NAMALWA (cell line): ENCODE measurements at regions not wholly inside any gene's neighbourhood (a gene's known extent, or its start where the extent isn't known, plus 50 kb on each side); places are given as distances from the start of the nearest gene placed in this dataset.

Experiments
- DNase-seq: peaks from one replicate; pipeline ENCODE4 v3.0.0-alpha.2; 2015; ENCODE audit warnings: low spot score

DNA sequence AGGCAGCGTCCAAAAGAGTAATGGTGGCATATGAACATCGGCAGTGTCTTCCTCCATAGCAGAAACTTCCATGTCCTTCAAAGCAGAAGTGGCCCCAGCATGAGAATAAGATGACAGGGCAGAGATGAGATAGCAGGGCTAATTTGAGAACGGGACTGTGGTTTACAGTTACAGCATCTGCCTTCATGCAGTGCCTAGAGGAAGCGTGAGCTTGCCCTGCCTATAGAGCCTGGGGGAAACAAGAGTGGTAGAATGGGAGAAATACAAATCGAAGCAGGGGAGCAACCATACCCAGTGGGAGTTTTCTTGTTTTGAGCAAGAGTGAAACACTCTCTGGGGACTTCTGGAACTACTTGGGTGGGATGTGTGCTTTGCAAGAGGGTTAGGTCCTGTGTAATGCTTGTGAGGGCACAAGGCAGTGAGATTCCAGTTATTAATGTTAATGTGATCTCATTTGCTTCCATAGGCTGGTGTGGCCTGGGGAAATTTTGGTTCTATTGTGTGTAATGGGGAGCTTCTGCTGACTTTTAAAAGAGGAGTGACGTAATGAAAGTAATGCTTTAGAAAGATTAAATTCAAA is 616.9 kb downstream of the ZIC1 start:
- DNase-seq, result no peak

DNA sequence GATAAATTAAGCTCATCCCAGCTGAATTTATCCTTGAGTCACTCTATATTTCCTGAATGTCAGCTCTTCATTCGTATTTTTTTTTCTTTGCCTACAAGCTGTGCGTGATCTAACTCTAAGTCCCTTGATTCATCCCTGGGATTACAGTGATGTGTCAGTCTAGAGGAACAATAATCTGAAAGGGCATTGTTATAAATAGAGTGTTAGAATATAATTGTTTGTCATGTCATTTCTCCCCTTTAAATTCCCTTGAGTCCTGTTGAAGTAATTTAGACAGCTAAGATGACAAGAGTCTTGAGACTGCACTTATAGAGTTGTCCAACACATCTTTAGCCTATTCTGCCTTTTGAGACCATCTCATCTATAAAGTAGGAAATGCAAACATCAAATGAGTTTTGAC is 621.8 kb downstream of the ZIC1 start:
- no peak for DNase-seq

DNA sequence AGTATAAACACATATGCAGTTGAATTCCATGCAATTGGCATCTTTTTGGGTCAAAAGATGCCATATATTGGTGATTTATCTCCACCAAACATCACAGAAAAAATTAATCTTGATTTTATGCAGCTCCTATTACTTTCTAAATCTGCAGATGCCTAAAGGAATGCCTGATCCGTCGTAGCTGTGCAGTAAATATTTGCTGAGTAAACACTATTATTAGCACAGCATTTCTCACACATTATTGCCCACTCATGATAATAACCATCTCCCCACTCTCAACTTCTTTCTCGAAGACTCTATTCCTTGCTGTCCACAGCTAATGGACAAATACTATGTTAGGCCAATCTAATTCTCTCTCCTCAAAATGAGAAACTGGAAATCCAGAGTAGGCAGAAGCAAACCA is 625.2 kb downstream of the ZIC1 start:
- DNase-seq, result no peak

DNA sequence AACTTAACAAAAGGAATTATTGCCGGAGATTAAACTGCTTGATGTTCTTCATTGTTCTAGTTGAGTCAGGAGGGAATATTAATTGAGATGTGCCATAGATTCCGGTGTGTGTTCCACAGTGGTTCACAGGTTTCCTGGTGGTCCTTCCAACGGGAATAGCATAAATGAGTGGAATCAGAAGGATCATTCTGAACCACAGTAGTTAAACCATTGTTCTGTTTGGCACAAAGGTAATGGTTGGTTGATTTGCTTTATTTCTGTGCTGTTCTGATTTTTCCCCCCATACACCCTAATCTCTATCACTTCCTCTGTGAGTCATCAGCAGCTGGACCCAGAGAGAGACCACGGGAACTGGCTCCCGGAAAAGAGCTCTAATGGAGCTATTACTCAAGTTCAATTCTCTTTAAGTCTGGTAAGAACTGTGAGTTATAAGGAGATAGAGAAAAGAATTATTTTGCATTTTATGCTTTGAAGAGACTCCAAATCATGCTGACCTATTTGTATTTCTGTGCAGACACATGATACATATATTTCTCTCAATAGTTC is 627.2 kb downstream of the ZIC1 start:
- DNase-seq, result no peak

DNA sequence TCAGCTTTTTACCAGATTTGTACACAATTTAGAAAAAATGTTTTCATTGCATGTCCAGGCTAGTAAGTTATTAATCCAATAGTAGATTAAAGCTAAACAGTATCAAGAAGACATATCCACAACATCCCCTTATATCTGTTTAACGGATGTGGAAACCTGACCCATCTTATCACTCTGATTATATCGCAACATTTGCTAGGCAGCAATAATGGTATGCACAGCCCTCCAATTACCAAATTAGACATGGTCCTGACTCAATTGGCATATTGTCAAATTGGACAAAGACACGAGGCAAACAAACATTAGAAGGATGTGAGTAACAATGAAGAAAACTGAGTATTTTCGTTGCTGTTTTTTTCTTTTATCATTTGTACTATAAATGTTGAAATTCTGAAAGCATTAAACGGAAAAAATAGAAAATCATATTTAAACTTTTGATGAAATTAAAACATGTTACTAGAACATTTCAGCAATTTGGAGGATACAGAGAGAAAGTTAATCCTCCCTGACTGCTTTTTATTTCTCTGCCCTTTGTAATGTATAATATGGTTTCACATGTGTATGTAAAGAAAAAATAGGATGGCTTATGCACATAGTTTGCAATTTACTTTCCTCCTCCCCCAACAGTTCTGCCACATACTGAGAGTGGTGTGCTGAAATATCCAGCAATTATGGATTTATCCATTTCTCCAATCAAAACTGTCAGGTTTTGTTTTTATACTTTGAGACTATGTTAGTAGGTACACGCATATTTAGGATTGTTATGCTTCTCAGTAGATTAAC is 633.7 kb downstream of the ZIC1 start:
- DNase-seq, result no peak

DNA sequence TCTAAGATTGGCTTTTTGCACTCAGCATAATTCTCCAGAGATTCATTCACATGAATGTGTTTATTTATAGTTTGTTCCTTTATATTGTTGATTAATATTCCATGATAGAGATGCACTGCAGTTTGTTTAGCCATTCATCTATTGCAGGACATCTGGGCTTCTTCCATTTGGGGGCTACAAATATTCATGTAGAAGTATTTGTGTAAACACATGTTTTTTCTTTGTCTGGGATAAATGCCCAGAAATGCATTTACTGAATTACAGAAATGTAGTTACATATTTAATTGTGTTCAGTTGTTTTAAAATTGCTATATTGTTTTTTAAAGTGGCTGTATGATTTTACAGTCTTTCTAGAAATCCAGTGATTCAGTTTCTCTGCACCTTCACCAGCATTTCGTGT is 635.0 kb downstream of the ZIC1 start:
- no peak for DNase-seq

DNA sequence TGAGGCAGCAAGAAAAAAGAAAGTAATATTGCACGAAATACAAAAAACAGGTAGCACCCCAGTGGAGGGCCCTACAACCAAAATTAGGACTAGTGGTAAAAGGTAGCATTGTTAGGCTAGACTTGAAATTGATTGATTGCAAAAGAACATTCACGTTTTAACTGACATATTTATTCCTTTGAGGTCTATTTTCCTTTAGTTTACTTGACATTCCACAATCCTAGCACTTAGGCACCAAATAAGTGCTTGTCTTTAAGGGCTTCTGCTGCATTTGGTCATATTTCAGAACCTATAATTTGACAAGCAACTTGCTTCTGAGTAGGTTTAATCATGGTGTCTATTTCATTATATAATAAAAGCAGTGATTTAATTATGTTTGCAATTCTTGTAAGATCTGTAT is 642.7 kb upstream of the AGTR1 start:
- no peak for DNase-seq

DNA sequence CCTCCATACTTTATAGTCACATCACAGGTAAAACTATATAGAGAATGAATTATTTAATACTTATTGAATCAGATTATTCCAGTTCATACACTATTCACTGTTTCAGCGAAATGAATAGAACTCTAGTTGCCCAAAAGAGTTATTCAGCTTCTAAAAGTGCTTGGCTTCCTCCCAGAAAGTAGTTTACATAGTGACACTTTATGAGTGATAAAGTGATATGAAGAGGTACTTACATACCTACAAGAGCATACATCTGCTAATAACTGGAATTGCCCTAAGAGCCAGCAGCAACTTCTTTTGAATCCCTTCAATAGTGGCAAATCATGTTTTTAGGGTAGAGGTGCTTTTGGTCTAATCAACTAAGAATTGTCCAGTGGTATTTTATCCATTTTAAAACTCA is 635.1 kb upstream of the AGTR1 start:
- DNase-seq, result no peak

DNA sequence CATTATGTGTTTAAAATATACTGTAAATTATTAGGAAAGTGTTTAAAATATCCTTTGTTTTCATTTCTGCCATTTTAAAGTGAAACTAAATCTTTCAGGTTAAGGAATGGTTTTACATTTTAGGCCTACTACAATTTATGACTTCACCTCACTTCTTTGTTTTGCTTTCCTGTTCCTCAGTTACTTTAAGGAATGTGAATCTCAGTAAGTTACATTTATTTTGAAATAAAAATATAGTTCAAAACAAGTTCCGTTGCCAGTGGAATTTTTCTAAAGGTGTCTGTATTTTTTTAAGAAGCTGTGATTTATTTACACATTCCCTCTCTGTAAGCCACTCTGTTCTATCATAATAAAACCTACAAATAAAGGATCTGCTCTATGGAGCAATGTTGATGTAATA is 630.9 kb upstream of the AGTR1 start:
- DNase-seq, result no peak

DNA sequence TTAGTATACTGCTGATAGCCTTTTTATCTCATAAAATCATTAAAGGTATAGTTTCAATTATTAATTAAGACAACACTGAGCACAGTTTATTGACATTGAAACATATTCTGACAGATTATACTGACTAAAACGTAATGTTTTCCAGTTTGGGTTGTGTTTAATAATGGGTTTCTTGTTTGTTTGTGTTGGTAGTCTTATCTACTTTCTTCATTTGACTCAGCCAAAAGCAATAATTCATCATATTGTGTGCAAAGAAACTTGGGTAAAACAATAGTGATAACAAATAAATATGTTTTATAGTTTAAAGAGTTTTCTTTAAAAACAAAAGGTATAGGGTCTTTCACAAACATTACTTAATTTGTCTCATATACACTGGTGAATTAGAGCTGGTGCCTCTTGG is 629.2 kb upstream of the AGTR1 start:
- no peak for DNase-seq

DNA sequence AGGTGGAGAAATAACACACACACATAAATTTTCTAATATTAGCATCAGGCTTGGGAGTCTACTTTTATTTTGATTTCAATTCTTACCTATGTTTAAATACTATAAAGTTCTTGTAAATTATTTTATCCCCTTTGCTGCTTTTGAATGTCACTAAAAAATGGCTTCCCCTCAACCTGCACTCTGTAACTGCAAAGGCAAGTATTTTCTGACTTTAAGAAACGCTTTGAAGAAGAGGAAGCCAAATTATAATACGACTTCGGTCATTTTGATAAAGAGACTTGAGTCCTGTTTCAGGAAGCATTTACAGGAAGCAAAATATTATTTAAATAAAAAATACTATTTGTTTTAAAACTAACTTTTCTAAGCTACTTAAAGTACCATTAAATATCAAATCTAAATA is 627.7 kb upstream of the AGTR1 start:
- no peak for DNase-seq

DNA sequence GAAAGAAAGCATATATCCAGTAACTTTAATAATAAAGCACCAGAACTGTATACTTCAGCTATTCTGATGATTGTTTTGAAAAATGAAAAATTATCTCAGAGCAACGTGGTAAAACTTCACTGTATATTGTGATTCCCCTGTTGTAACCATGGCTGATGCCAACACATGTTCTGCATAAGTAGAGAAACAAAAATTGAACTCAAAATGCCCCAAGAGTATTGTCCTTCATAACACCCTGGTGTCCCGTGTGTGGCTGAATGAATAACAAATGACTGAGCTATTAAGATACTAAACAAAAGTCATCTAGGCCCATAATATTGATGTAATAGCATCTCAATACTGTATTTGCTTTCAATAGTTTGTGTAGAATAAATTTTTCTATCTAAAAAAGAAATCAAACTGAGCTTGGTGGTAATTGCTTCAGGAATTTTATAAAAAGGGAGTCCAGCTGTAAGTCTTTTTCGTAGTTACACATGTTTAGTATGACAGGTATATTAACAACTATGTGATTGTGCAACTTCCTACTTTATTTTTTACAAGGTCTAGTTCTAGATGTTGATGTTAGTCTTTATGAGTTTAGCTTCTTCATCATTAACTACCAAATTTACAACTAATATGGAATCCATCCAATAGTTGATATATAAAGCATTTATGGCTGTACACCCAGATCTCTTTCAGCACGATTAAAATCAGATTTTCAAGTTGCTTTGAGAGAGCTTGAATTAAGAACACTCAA is 623.8 kb upstream of the AGTR1 start:
- no peak for DNase-seq

DNA sequence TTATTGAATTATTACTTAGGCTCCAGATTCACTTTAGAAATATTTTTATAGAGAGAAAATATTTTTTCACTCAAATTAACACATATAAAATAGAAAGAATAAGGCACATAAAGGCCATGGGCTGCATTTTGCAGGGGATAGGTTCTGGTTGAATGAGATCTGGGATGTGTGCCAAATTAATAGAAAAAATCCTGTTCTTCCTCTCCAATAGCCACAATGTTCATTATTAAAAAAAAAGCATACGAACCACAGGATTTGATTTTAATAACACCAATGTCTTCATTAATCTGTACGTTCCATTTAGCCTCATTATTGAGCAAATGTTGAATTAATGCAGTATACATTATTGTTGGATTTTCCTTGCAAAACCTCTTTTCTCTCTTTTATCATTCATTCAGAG is 622.8 kb upstream of the AGTR1 start:
- DNase-seq, result no peak

DNA sequence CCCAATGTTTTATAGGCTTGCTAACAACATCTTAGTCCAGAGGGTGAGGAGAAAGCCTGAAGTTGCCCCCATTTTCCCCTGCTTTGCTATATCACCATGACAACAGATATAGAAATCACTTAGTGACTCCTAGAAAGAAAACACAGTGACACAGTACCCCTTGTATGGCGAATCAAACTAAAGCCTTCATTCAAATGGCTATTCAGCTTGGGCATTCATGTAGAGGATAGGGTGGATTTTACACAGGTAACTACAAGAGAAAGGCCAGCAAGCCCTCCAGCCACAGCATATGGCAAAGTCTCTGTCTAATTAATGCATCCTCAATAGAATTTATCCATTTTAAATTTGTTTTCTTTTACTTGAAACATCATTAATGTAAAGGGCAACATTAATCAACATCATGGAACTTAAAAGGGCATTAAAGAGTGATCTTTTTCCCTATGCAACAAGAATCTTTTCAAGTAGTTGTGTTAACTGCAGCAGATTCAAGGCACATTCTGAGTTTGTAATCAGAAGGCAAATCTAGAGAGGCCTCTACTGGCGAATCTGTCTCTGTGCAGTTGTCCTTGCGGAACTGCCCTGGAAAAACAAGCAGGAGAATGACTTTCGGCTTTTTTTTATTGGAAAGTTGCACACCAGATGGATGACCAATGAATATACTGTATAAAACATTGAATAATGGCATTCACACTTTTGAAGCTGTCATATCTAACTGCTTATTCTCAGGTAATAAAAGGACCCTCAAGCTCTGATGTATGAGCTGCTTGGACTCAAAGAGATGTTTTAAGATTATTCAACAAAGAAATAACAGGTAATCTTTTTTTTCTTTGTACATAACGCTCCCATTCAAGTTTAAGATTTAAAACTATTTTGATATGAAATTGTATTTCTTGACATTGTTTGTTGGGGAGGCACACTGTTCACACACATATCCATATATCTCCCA is 621.7 kb upstream of the AGTR1 start:
- peak; percentile 39 for DNase-seq

DNA sequence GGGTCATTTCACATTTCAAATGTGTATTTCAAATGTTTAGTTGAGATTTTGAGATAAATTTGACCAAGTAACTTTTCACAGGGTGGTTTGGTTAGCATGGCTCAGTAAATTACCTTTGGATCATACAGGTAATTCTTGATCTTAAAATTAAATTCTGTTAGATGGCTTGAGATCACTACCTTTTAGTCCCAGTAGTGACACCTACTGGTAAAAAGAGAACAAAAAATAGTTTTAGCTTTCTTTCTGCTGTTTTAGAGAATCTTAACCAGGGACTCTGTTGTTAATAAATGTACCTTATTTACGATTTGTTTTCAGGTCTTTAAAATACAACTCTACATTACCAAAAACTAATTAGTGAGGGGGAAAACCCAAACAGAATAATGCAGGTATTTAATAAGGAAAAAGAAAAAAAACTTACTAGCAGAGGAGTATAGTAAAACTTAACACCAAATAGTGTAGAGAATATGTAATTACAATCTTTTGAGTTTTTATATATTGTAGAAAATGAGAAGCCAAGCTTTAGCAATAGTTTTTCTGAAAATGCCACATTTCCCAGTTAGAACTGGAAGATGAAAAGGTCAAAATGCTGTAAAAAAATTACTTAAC is 620.3 kb upstream of the AGTR1 start:
- DNase-seq, result peak; percentile 61

DNA sequence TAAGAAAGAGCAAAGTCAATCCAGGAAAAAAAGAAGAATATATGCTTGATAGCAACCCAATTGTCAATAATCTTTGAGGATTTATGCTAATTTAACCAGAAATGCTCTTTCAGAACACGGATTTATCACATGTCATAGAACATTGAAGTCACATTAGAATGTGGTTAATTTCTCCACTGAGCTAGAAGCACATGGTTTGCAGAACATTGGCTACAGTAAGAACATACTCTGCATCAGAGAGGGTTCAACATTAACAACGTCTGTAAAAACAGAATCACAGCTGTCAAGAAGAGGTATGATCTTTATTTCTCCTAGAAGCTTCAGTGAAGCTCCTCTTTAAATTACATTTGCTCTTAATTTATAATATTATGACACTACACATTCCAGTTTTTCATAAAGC is 619.7 kb upstream of the AGTR1 start:
- no peak for DNase-seq

DNA sequence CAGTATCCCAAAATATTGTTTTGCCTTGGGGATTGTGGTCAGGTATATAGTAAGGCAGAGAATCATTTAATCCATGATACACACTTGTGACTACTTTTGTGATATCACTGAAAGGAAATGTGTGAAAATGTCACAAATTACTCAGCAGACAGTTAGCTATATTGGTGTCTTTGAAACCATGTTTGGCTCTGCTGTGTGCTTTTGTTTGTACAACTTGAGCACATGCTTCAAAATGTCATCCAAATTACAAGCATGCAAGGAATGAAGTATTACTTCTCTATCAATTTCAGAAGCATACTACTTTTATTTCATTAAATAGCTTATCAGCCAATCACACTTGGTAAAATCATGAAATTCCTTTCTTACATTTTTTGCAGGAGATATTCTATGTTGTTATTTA is 619.0 kb upstream of the AGTR1 start:
- DNase-seq, result no peak

DNA sequence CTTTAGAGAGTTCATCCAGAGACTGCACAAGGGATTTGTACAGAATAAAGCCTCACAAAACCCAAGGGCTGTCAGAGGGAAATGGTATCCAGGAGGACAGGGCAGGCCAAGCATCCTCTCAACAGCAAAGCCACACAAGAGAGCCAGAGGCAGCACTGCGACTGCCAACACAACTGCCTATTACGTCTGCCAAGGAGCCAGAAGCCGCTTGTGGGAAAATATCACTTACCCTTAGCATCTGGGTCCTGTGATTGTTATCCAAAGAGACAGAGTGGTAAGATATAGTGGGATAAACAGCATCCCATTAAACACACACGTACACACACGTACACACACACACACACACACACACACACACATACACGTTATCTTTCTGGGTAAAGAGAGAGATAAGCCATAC is 618.3 kb upstream of the AGTR1 start:
- no peak for DNase-seq

DNA sequence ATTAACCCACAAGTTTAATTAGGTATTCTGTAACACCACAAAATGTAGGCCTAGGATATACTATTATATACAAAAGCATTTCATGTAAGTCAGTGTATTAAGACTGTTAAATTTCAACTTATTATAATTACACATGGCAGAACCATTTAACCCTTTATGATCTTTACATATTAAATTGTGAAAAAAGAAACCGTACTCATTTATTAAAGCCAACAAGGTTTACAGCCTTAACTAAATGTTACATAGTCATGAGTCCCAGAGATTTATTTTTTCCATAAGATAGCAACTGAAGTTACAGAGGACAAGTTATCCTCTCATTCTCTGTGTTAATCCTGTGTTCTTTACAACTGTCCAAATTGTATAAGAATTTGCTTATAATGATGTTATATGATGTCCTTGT is 615.8 kb upstream of the AGTR1 start:
- DNase-seq, result no peak

DNA sequence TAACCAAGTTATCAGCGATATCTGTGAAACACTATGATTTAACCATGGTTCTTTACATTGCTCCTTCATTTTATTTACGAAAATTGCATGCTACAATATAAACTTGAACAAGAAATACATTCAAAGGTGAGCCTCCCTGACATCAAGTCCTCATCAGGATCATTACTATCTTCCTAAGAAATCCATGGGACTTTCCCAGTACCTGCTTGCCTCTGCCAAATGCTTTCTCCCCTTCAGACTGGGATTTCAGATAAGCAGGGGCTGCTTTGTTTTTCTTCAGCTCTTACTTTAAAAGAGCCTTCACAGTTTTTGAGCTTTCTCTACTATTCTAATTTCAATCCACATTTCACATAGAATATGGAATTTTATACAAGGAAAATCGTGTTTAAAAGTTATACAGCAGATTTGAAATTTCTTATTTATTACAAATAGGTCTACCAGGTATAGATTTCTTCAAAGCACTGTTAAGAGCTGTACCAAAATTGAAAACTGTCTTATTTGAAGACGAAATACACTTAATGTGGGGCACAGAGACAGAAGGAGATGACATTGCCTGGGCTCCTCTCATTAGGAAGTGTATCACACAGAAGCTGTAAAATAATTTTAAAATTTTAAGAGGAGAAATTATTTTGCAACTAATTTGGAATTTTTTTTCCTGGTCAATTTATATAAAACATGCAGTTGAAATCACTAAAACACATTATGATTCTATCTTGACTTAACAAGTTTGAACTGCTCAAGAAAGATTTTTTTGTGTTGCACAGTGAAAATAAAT is 615.0 kb upstream of the AGTR1 start:
- no peak for DNase-seq
